ENCODE measurements at regions not wholly inside any gene's neighbourhood (a gene's known extent, or its start where the extent isn't known, plus 50 kb on each side); places are given as distances from the start of the nearest gene placed in this dataset.

DNA sequence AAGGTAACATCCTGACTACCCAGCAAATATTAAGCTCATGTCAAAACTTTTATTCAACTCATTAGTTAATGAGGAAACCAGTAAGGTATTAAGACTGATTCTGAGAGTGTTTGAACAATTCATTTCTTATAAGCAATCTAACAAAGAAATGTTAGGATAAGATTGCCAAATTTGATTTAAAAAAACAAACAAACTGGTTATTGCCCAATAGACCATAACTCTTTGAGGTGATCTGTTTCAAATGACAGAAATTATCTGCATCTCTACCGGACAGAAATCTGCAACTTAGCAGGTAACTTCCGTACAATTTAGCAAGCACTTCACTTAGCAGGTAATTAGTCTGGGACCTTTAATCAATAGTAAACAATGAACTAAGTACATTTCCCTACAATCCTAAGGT, 82.9 kb upstream of the BARX2 start:
- no peak for DNase-seq (ENCODE audit: low read depth in 2 of 3, low spot score in 2 of 3)

DNA sequence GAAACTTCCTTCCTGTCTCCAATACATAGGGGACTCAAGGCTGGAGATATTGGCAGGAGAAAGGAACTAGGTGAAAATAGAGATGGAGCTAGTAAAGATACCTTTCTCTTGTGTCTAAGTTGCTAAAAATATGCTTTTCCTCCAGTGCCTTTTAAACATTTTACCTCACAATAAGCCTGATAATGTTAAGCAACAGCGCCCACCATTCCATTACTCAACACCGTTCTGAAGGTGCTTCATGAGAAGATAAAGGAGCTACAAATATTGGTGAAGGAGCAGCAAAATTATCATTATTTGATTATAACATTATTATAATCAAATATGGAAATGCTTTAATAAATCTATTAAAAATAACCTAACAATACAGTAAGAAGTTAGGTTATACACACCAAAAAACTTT, 83.6 kb upstream of the BARX2 start:
- DNase-seq (ENCODE audit: low read depth in 2 of 3, low spot score in 2 of 3): no peak

DNA sequence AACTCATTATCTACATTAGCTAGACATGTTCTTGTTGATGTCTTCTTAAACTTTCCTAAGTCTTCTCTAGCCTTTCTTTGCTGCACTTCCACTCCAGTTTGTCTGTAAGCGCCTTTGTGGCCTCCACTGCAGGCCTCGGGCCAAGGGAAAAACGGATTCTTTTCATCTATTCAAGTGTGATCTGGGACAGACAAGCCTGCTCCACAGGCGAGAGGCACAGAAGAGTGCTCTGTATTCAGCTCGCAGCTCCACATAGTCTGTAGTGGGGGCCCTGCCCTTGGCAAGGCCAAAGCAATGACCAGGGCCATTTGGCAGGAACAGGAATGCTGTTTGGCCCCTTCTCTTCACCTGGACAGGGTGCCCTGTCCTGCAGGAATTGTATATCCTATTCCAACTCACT, 84.1 kb upstream of the BARX2 start:
- no peak for DNase-seq (ENCODE audit: low read depth in 2 of 3, low spot score in 2 of 3)

DNA sequence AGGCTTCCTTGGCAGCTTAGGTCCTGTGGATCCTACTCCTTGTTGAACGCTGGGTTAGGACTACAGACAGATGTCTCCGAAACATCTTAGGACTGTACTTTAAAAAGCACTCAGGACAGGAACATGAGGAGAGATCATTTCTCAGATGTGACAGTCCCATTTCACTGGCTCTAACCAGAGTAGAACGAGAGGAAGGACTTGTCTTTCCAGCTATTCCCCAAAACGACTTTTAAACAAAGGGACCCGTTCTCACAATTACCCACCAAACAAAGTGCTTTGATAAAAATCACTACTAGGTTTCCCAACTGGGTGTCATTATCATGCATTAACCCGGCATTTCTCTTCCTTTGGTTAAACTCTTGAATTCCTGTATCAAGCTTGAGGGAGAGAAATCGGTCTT, 84.7 kb upstream of the BARX2 start:
- no peak for DNase-seq (ENCODE audit: low read depth in 2 of 3, low spot score in 2 of 3)

GRCh38 chr11:129289350-129290040, 86.2 kb upstream of the BARX2 start:
- DNase-seq (ENCODE audit: low read depth in 2 of 3, low spot score in 2 of 3): no peak

DNA sequence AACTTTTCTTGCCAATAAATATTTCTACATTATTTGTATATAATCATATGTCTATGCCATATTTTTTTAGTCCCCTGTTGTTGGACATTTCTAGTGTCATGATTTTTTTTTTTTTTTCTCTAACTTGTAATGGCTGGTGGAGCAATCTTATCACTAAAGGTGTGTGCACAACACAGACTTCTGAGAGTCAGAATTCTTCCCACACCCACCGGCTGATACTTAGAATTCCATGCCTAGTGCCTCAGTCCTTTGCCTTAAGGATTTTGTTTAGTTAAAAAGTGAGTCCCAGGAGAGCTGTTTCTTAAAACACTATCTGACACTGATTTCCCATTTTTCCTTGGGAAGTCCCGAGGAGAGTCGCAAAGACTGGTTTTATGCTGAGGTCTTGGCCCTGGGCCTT, 87.7 kb upstream of the BARX2 start:
- DNase-seq (ENCODE audit: low read depth in 2 of 3, low spot score in 2 of 3): no peak

- no peak for DNase-seq (ENCODE audit: low read depth in 2 of 3, low spot score in 2 of 3)
Measured at GRCh38 chr11:129286813-129287212, 88.8 kb upstream of the BARX2 start.

DNA sequence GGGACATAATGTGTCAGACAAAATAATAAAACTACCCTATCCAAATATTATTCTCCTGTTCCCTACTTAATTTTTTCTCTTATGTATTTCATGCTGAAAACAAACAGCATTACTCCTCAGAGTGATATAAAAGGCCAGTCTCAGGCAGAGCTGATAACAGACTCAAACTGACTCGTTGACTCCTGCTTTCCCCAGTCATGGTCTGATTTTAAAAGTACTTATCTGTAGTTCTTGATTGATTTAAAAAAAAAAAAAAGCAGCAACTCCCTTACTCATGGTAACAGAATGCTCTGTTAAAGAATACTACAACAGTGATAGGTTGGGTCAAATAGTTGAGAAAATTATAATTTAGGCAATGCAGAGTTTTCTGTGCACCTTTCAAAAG, 90.3 kb upstream of the BARX2 start:
- DNase-seq (ENCODE audit: low read depth in 2 of 3, low spot score in 2 of 3): no peak

DNA sequence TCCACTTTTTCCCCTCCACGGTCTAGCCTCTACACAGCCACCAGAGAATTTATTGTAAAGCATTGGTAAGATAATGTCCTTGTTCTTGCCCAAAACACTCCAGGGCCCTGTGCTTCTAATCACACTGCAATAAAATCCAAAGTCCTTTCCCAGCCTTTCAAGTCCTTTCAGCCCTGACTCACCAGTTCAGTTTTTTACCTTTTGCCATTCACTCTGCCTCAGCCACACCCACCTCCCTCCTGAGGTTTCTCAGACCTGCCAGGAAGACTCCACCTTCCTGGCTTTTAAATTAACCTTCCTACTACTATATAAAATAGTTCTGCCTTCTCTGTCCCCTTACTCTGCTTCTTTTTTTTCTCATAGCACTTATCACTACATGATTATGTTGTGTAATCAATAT, 91.0 kb upstream of the ARHGAP32 start:
- DNase-seq (ENCODE audit: low read depth in 2 of 3, low spot score in 2 of 3): no peak

DNA sequence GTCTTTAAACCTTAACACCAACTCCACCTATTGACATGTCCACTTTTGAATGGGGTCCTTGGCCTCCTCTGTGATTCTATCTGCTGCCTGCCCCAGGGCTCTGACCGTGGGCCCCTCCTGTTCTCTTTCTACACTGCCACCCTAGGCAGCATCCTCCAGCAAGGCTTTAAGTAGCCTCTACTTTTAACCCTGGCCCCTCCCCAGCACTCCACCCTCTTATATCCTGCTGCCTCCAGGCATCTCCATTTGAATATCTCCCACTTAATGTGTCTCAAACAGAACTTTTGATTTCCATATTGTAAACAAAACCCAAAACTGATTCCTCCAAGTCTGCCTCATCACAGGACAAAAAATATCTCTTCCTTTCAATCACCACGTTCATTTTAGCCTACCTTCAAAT, 90.5 kb upstream of the ARHGAP32 start:
- no peak for DNase-seq (ENCODE audit: low read depth in 2 of 3, low spot score in 2 of 3)

GRCh38 chr11:129281471-129282415, 89.6 kb upstream of the ARHGAP32 start:
- no peak for DNase-seq (ENCODE audit: low read depth in 2 of 3, low spot score in 2 of 3)

- peak in 2 of 3 donors; percentile 36 to 49 for DNase-seq (ENCODE audit: low read depth in 2 of 3, low spot score in 2 of 3)
Measured at GRCh38 chr11:129280027-129280811, 88.1 kb upstream of the ARHGAP32 start.

DNA sequence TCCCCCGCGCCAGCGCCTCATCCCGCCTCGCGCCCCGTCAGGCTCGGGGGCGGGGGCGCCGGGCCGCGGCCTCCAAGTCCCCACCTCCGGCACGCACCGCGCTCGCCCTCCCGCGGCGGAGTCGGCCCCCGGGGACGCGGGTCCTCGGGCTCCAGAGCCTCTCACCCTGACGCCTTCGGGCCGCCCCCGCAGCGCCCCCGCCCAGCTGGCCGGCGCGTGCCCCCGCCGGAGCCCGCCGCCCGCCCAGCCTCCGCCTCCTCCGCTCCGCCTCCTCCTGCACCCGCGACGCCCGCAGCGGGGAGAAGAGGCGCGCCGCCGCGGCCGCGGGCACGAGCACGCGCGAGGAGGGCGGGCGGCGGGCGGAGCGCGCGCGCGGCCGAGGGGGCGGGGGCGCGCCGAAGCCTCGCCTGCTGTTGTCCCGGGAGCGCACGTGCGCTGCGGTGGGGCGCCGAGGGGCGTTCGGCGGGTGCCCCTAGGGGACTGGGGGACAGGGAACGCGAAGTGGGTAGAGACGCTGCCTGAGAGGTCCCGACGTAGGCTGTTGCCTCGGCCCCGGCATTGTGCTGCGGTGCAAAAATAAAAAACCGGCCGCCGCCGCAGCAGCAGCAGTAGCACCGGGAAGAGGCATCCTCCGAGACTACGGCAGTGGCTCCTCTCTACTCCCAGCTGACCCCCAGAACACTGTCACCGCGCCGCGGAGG, 87.4 kb upstream of the ARHGAP32 start:
- DNase-seq (ENCODE audit: low read depth in 2 of 3, low spot score in 2 of 3): peak; percentile 44 to 88 (median 83)

DNA sequence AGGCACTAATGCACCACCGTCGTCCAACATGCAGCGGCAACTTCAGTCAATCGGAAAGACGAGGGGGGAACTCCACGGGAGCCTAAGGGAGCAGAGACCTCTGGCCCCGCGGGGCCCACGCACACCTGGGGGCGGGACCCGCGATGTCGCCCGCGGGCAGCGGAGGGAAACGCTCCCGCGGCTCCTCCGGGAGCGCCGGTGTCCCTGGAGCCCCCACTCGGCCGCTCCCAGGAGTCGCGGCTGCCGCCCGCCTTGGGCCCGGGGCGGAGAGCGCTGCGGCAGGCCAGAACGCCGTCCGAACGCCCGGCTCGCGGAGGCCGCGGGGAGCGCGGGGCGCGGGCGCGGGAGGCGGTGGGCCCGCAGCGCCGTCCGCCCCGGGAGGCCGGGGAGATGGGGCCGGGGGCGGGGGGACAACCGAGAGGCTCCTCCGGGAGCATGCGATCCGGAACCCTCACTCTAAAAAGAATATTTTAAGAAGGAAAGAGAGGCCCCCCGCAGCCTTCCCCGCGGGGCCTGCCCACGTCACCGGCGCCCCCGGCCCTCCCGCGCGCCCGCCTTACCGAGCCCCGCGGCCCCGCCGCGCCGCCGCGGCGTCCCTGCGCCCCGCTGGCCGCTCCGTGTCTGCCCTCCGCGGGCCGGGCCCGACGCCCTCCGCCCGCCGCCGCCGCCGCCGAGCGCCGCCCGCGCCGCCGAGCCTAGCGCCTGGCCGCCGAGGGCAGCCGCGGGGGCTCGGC, 86.6 kb upstream of the ARHGAP32 start:
- DNase-seq (ENCODE audit: low read depth in 2 of 3, low spot score in 2 of 3): peak in 2 of 3 donors; percentile 18 to 22

DNA sequence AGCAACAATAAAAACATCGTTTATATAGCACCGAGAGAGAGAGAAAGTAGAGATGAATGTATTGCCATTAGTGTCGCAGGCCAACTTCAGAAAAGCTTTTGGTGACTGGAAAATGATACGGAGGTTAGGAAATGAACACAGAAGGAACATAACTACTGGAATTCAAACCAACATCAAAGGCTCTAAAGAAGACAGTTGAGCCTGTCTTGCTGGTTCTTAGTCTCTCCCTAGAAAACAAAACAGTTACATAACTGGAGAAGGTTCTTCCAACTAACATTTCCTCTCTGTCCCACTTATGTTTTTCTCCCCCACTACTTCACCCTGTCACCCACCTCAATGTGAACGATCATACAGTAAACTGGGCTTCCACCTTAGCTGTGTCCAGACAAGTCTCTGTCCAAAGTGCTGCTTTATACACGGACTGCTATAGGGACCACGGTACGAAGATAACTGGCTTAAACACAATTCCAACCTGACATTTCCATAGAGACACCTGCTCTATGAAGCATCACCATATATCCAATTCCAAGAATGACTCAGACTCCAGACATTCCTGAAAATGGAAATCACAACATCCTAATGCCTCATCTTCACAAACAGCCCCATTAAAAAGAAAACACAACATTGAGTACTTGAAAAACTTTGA, 85.2 kb upstream of the ARHGAP32 start:
- DNase-seq (ENCODE audit: low read depth in 2 of 3, low spot score in 2 of 3): no peak

DNA sequence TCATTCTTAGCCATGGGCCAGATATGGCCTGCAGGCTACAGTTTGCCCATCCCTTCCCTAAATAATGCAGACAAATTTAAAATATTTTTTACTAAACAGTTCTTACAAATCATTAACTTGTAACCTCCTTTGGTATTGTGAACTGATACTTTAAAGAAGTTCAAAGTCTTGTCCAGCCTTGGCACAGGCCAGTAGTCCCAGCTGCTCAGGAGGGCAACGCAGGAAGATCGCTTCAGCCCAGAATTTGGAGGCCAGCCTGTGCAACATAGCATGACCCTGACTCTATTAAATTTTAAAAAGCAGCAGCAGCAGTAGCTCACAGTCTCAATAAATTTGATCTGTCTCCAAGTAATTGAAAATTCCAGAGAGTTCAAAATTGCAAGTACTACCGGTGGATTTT, 83.7 kb upstream of the ARHGAP32 start:
- no peak for DNase-seq (ENCODE audit: low read depth in 2 of 3, low spot score in 2 of 3)

DNA sequence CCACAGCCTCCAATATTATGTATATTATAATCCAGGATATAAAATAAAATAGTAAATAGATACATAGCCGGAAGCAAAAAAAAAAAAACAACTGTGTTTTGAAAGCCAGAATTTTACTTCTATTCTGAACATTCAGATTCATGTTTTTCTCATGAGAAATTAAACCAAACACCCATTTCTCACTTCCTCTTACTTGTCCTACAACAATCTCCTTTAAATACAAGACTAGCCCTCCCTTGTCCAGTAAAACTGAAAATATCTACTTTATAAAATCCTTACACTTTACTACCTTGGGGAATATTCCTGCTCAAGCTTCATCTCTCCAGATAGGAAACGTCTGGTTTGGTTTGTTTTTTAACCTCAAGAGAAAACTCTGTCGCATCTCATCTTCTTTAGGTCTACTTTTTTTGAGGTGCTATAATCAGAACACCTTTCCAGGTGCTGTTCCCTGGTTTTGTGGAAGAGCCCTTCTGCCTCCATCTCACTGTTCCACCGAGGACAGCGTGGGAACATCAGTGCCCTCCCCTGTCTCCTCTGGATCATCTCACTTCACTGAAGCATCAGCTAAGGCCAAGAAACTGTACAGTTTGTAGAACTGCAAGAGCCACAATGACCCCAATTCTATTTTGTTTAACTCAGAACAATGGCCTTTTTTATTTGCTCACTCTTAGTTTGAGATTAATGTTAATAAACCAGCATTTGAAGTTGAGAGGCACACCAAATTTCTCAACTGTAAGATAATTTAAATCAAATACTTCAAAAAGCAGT, 82.0 kb upstream of the ARHGAP32 start:
- DNase-seq (ENCODE audit: low read depth in 2 of 3, low spot score in 2 of 3): no peak

DNA sequence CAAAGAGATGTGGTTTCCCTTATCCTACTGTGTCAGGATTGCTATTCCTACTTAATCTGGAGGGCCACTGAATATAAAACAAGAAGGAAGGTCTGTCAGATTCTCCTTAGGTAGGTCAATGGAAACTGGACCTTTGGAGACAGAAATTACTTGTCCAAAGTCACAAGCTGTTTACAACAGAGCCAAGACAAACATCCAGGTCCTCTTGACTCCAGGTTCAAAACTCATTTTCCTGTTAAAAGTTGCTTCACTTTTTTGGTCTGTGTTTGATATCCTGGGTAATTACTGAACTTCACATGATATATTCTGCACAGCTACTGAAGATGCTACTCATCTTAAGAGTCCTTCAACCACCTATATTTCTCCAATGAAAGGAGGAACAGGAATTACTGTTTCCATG, 81.2 kb upstream of the ARHGAP32 start:
- DNase-seq (ENCODE audit: low read depth in 2 of 3, low spot score in 2 of 3): no peak

DNA sequence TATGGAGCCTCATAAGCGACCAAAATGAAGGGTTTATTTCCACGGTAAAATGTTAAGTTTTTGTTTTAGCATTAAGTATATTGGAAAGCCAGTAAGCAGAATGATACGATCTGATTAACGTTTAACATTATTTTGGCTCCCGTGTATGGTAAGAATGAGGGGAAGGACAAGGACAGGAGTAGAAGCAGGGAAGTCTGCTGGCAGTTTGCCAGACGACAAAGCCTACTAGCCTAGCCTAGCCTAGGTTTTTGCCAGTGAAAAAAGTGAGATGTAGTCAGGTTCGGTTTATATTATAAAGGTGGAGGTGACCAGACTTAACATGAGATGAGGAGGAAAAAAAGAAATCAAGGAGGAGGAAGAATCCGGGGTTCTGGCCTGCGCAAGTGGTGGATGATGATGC, 78.9 kb upstream of the ARHGAP32 start:
- DNase-seq (ENCODE audit: low read depth in 2 of 3, low spot score in 2 of 3): no peak

Measured in hematopoietic multipotent progenitor cell (in vitro differentiated cells).